PC-9 (cell line): ENCODE measurements at regions not wholly inside any gene's neighbourhood (a gene's known extent, or its start where the extent isn't known, plus 50 kb on each side); places are given as distances from the start of the nearest gene placed in this dataset.

Experiments
- BruUV-seq: library from RNA; stranded (reverse); fragments of 400-500 nt; replicated peaks from 2 replicates; lab custom pipeline; 2021; lab: Mats Ljungman, UMichigan
- CTCF ChIA-PET: fragments of 300-600 bp; sonication (Branson Sonifier 250); formaldehyde crosslinking; loops from one replicate; lab custom pipeline; 2022; ENCODE audit warnings: antibody characterized with exemption; lab: Charles Lee
- POLR2A ChIA-PET: fragments of 300-600 bp; sonication (Branson Sonifier 250); formaldehyde crosslinking; loops from one replicate; lab custom pipeline; 2022; ENCODE audit warnings: antibody characterized with exemption; ENCODE audit not compliant: unreplicated experiment; lab: Charles Lee
- DNase-seq, 2 experiments: peaks; one replicate each; pipeline versions ENCODE4 v3.0.0 to v3.0.0-alpha.2; 2015 to 2022; ENCODE audit warnings: mixed read lengths in 1 of 2
- H2AFZ ChIP-seq: fragments of 200-600 bp; sonication (generic); 2 replicates; pipeline ENCODE4 v1.8.1; 2017; ENCODE audit warnings: antibody characterized with exemption
- H3F3A ChIP-seq: fragments of 200-600 bp; sonication (generic); 2 replicates; pipeline ENCODE4 v1.8.1; 2017; ENCODE audit warnings: antibody characterized with exemption, mild to moderate bottlenecking, low read depth; ENCODE audit not compliant: insufficient read depth
- H3K27ac ChIP-seq: fragments of 200-600 bp; sonication (generic); 2 replicates; pipeline ENCODE4 v1.6.1; 2016; ENCODE audit warnings: mixed run types
- H3K27me3 ChIP-seq: fragments of 200-600 bp; sonication (generic); 2 replicates; pipeline ENCODE4 v1.6.1; 2016; ENCODE audit warnings: low read depth, mixed run types; ENCODE audit not compliant: insufficient read depth
- H3K36me3 ChIP-seq: fragments of 200-600 bp; sonication (generic); 2 replicates; pipeline ENCODE4 v1.6.1; 2016; ENCODE audit warnings: low read depth, mixed run types
- H3K4me1 ChIP-seq: fragments of 200-600 bp; sonication (generic); replicated peaks from 2 replicates; pipeline ENCODE4 v1.6.1; 2016; ENCODE audit warnings: mixed run types; ENCODE audit not compliant: insufficient read depth
- H3K4me2 ChIP-seq: fragments of 200-600 bp; sonication (generic); 2 replicates; pipeline ENCODE4 v1.6.1; 2017; ENCODE audit warnings: mixed run types
- H3K4me3 ChIP-seq: fragments of 200-600 bp; sonication (generic); 2 replicates; pipeline ENCODE4 v1.6.1; 2016; ENCODE audit warnings: mixed run types
- H3K79me2 ChIP-seq: fragments of 200-600 bp; sonication (generic); 2 replicates; pipeline ENCODE4 v1.6.1; 2017; ENCODE audit warnings: low read depth, mixed run types
- H3K9me2 ChIP-seq: fragments of 200-600 bp; sonication (generic); 2 replicates; pipeline ENCODE4 v1.8.1; 2017; ENCODE audit warnings: mild to moderate bottlenecking; ENCODE audit not compliant: insufficient read depth
- H3K9me3 ChIP-seq: fragments of 200-600 bp; sonication (generic); 2 replicates; pipeline ENCODE4 v1.8.1; 2016; ENCODE audit warnings: low read depth; ENCODE audit not compliant: insufficient read depth
- H4K20me1 ChIP-seq: fragments of 200-600 bp; sonication (generic); 2 replicates; pipeline ENCODE4 v1.8.1; 2017; ENCODE audit not compliant: insufficient read depth
- CTCF ChIP-seq: fragments of 200-600 bp; sonication (generic); conservative IDR thresholded peaks from 2 replicates; pipeline ENCODE4 v1.6.1; 2017; ENCODE audit warnings: mixed run types, antibody characterized with exemption, mild to moderate bottlenecking, moderate library complexity
- EZH2 ChIP-seq: fragments of 200-600 bp; sonication (generic); IDR thresholded peaks from 2 replicates; pipeline ENCODE4 v1.8.0; 2017; ENCODE audit warnings: antibody characterized with exemption, low read depth
- intact Hi-C: fragments of 100-400 bp; cut with micrococcal nuclease; formaldehyde crosslinking; loops from one replicate; pipeline ENCODE4 v1.10.0; 2022; ENCODE audit not compliant: unreplicated experiment

- no peak overlapping the region for H3K27ac ChIP-seq
- POLR2A ChIA-PET = no interaction called here
- no peaks in the 10 kb centered on the region for H4K20me1 ChIP-seq
- TF ChIP-seq EZH2 (no peak), CTCF (no peak)
- no peaks in the 10 kb centered on the region for H3K79me2 ChIP-seq
- H3K9me2 ChIP-seq = no peaks in the 10 kb centered on the region
- no peak overlapping the region for H2AFZ ChIP-seq
- CTCF ChIA-PET = no interaction called here
- no peak overlapping the region for H3K4me2 ChIP-seq
- no peaks in the 10 kb centered on the region for H3K36me3 ChIP-seq
- no peak overlapping the region for H3K4me3 ChIP-seq
- no TSS peak for BruUV-seq
- intact Hi-C loops = no loop called here
- no peaks in the 10 kb centered on the region for H3F3A ChIP-seq
- H3K9me3 ChIP-seq = no peaks in the 10 kb centered on the region
- no peaks in the 10 kb centered on the region for H3K4me1 ChIP-seq
- H3K27me3 ChIP-seq = no peaks in the 10 kb centered on the region
- DNase-seq = no peak
These were observed 90.6 kb upstream of the HAND1 start for GRCh38 chr5:154568589-154568988.

DNA sequence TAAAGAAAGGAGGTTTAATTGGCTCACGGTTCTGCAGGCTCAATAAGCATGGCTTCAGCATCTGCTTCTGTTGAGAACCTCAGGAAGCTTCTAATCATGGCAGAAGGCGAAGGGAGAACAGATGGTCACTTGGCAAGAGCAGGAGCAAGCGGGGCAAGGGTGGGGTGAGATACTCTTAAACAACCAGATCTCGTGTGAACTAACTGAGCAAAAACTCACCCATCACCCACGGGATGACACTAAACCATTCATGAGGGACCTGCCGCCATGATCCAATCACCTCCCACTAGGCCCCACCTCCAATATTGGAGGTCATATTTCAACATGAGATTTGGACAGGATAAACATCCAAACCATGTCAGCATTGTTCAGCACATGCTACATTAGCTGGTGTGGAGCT is 89.1 kb upstream of the HAND1 start:
- POLR2A ChIA-PET = no interaction called here
- Histone ChIP-seq H3F3A (no peaks in the 10 kb centered on the region), H3K9me2 (no peaks in the 10 kb centered on the region), H2AFZ (no peak overlapping the region), H3K4me1 (no peaks in the 10 kb centered on the region), H3K27me3 (no peaks in the 10 kb centered on the region), H3K27ac (no peak overlapping the region), H3K4me2 (no peak overlapping the region), H4K20me1 (no peaks in the 10 kb centered on the region), H3K9me3 (no peaks in the 10 kb centered on the region), H3K4me3 (no peak overlapping the region), H3K79me2 (no peaks in the 10 kb centered on the region), H3K36me3 (no peaks in the 10 kb centered on the region)
- CTCF ChIA-PET = no interaction called here
- TF ChIP-seq CTCF (no peak), EZH2 (no peak)
- BruUV-seq = no TSS peak
- intact Hi-C loops = no loop called here
- no peak for DNase-seq

- Histone ChIP-seq H4K20me1 (no peaks in the 10 kb centered on the region), H3K27me3 (no peaks in the 10 kb centered on the region), H3K36me3 (no peaks in the 10 kb centered on the region), H2AFZ (no peak overlapping the region), H3K79me2 (no peaks in the 10 kb centered on the region), H3K4me2 (no peak overlapping the region), H3F3A (no peaks in the 10 kb centered on the region), H3K4me3 (no peak overlapping the region), H3K27ac (no peak overlapping the region), H3K9me3 (no peaks in the 10 kb centered on the region), H3K9me2 (no peaks in the 10 kb centered on the region), H3K4me1 (no peaks in the 10 kb centered on the region)
- ChIA-PET POLR2A (no interaction called here), CTCF (interaction anchor here (0.6 kb wide), 1 partner anchor 42 kb away, joined by 3 read pairs; no protein-coding TSS in a partner anchor)
- TF ChIP-seq EZH2 (no peak), CTCF (no peak)
- no TSS peak for BruUV-seq
- intact Hi-C loops = no loop called here
- no peak for DNase-seq
These were observed 88.2 kb upstream of the HAND1 start for GRCh38 chr5:154566146-154566680.
